ENCODE measurements at regions not wholly inside any gene's neighbourhood (a gene's known extent, or its start where the extent isn't known, plus 50 kb on each side); places are given as distances from the start of the nearest gene placed in this dataset.
"Not testable (repeated sequence)": the region's sequence is repeated elsewhere in the genome, so short reads cannot be mapped to it uniquely, and the experiment has no call there.

DNA sequence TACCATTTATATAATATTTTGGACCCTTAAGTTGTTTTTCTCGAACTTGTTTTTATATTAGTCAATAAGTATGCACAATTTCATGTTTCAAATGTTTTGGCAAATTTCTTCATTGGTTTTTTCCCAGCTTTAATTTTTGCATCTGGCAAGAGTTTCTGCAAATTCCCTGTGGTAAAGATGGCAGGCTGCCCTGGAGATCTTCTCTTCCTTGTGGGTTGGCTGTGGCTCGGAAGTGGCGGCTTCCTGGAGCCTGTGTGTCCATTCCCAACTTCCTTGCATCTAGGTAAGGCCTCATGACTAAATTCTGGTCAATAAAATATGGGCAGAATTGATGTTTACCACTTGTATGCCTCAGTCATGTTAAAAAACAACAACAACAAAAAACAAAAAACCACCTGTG lies 818.6 kb downstream of the EPHA4 start:
- no peak overlapping the region for H3K27ac ChIP-seq
- no peak overlapping the region for H3K4me3 ChIP-seq
- no peaks in the 10 kb centered on the region for H3K27me3 ChIP-seq
- TF ChIP-seq EP300 (IDR thresholded peaks at IDR 0.05), result no peak
- TF ChIP-seq, protein P1, sequence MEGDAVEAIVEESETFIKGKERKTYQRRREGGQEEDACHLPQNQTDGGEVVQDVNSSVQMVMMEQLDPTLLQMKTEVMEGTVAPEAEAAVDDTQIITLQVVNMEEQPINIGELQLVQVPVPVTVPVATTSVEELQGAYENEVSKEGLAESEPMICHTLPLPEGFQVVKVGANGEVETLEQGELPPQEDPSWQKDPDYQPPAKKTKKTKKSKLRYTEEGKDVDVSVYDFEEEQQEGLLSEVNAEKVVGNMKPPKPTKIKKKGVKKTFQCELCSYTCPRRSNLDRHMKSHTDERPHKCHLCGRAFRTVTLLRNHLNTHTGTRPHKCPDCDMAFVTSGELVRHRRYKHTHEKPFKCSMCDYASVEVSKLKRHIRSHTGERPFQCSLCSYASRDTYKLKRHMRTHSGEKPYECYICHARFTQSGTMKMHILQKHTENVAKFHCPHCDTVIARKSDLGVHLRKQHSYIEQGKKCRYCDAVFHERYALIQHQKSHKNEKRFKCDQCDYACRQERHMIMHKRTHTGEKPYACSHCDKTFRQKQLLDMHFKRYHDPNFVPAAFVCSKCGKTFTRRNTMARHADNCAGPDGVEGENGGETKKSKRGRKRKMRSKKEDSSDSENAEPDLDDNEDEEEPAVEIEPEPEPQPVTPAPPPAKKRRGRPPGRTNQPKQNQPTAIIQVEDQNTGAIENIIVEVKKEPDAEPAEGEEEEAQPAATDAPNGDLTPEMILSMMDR (IDR thresholded peaks at IDR 0.05), result no peak
- no peak for TF ChIP-seq POLR2A (IDR thresholded peaks at IDR 0.05)
- no peak for TF ChIP-seq POLR2AphosphoS5 (IDR thresholded peaks at IDR 0.05)
- no peaks in the 10 kb centered on the region for H3K36me3 ChIP-seq
- peaks cover 0 to 6% (median 0%) of the 10 kb centered on the region in 4 donors for H3K9me3 ChIP-seq
- no peaks in the 10 kb centered on the region for H3K4me1 ChIP-seq
- intact Hi-C loops (cut with DNase I; ENCODE audit: low total_unique reads), result no loop called here
- no peak for DNase-seq
- WGBS, 5 donors, result 46 to 83% (median 72%) methylated on average over 3 of the region's 3 CpGs

GRCh38 chr2:220756653-220757052 lies 815.5 kb downstream of the EPHA4 start:
- intact Hi-C loops (cut with DNase I; ENCODE audit: low total_unique reads), result no loop called here
- Histone ChIP-seq H3K9me3 (peaks cover 0 to 3% (median 0%) of the 10 kb centered on the region in 4 donors), H3K27me3 (no peaks in the 10 kb centered on the region), H3K4me3 (no peak overlapping the region), H3K27ac (no peak overlapping the region), H3K36me3 (no peaks in the 10 kb centered on the region), H3K4me1 (no peaks in the 10 kb centered on the region)
- TF ChIP-seq, protein P1 (IDR thresholded peaks at IDR 0.05), result no peak
- no peak for TF ChIP-seq EP300 (IDR thresholded peaks at IDR 0.05)
- DNase-seq, result no peak
- WGBS, 5 donors, result 66 to 78% (median 69%) methylated on average over 6 of the region's 6 CpGs

- intact Hi-C loops (cut with DNase I; ENCODE audit: low total_unique reads); H3K27me3 ChIP-seq; H3K36me3 ChIP-seq; H3K9me3 ChIP-seq; DNase-seq; H3K27ac ChIP-seq; H3K4me3 ChIP-seq; H3K4me1 ChIP-seq: not testable (repeated sequence)
- 87 to 92% (median 89%) methylated on average over 5 of the region's 5 CpGs for WGBS, 5 donors
These were observed 813.7 kb downstream of the EPHA4 start for GRCh38 chr2:220758376-220758775.

- Histone ChIP-seq H3K36me3 (no peaks in the 10 kb centered on the region), H3K4me1 (no peaks in the 10 kb centered on the region), H3K27ac (no peak overlapping the region), H3K9me3 (no peaks in the 10 kb centered on the region), H3K4me3 (no peak overlapping the region), H3K27me3 (no peaks in the 10 kb centered on the region)
- intact Hi-C loops (cut with DNase I; ENCODE audit: low total_unique reads), result no loop called here
- TF ChIP-seq POLR2AphosphoS5 (IDR thresholded peaks at IDR 0.05), result no peak
- TF ChIP-seq, protein P1 (IDR thresholded peaks at IDR 0.05), result no peak
- no peak for TF ChIP-seq POLR2A (IDR thresholded peaks at IDR 0.05)
- TF ChIP-seq EP300 (IDR thresholded peaks at IDR 0.05), result no peak
- no peak for DNase-seq
- 45 to 62% (median 59%) methylated on average over 5 of the region's 5 CpGs for WGBS, 5 donors
These were observed 807.9 kb downstream of the EPHA4 start for GRCh38 chr2:220764171-220764570.

DNA sequence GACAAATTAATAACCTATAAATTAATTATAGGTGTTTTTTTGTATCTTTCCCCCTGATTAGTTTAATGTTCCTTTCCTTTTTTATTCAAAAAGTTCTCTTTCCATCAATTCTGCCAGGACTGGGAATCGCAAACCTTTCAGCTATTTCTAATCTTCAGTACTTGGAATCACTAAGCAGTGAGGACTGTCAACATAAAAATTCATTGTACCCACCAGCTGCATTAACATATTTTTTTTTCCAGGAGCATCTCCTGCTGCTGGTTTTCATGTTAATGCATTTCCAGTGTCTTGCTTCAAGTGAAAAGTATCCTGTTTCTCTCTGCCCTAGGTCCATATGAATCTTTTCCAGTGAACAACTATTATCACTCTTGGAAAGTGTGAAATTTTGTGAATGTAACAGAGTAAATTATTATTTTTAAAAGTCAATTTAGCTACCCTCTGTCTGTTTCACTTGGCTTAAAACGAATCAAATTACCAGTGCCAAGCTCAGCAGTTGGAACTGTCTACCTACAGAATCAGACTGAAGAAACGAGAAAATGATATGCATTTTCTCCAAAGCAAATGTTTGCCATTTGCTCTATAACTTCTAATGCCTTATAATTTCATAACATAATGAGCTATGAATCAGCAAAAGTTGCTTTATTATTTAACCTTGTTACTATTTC lies 804.4 kb downstream of the EPHA4 start:
- 57 to 74% (median 63%) methylated on average over 3 of the region's 3 CpGs for WGBS, 5 donors
- intact Hi-C loops (cut with DNase I; ENCODE audit: low total_unique reads), result no loop called here
- TF ChIP-seq EP300 (IDR thresholded peaks at IDR 0.05), result no peak
- TF ChIP-seq, protein P1 (IDR thresholded peaks at IDR 0.05), result no peak
- TF ChIP-seq POLR2A (IDR thresholded peaks at IDR 0.05), result no peak
- no peak for TF ChIP-seq POLR2AphosphoS5 (IDR thresholded peaks at IDR 0.05)

More for the DNA sequence above, 804.4 kb downstream of the EPHA4 start:
- Histone ChIP-seq H3K36me3 (no peaks in the 10 kb centered on the region), H3K4me3 (no peak overlapping the region), H3K27me3 (no peaks in the 10 kb centered on the region), H3K27ac (no peak overlapping the region), H3K4me1 (no peaks in the 10 kb centered on the region), H3K9me3 (no peaks in the 10 kb centered on the region)
- DNase-seq, result no peak
